WTC11 (cell line): ENCODE measurements at regions not wholly inside any gene's neighbourhood (a gene's known extent, or its start where the extent isn't known, plus 50 kb on each side); places are given as distances from the start of the nearest gene placed in this dataset.

Experiments
- AFF4 ChIP-seq: sonication (generic); formaldehyde crosslinking; IDR thresholded peaks from 2 replicates; pipeline ENCODE4 v1.8.1; 2023; ENCODE audit warnings: mild to moderate bottlenecking, missing genetic modification reagents, borderline replicate concordance
- ATF6 ChIP-seq: sonication (generic); formaldehyde crosslinking; IDR thresholded peaks from 2 replicates; pipeline ENCODE4 v1.8.1; 2023; ENCODE audit warnings: mild to moderate bottlenecking, missing genetic modification reagents
- CBFB ChIP-seq: sonication (generic); formaldehyde crosslinking; IDR thresholded peaks from 2 replicates; pipeline ENCODE4 v1.8.1; 2022; ENCODE audit warnings: mild to moderate bottlenecking, low read depth, missing genetic modification reagents
- ETV6 ChIP-seq: sonication (generic); formaldehyde crosslinking; IDR thresholded peaks from 2 replicates; pipeline ENCODE4 v1.8.1; 2022; ENCODE audit warnings: mild to moderate bottlenecking, missing genetic modification reagents
- FOXP1 ChIP-seq: sonication (generic); formaldehyde crosslinking; IDR thresholded peaks from 2 replicates; pipeline ENCODE4 v1.8.0; 2022; ENCODE audit warnings: missing genetic modification reagents, mild to moderate bottlenecking, moderate library complexity, borderline replicate concordance
- GTF2I ChIP-seq: fragments of 250-450 bp; sonication (Bioruptor Pico); conservative IDR thresholded peaks from 2 replicates; pipeline ENCODE4 v1.4.0; 2021; ENCODE audit warnings: mild to moderate bottlenecking
- HMGA2 ChIP-seq: fragments of 250-450 bp; sonication (Bioruptor Pico); IDR thresholded peaks from 2 replicates; pipeline ENCODE4 v1.4.0; 2021; ENCODE audit warnings: mild to moderate bottlenecking, moderate library complexity
- IRF1 ChIP-seq: sonication (generic); formaldehyde crosslinking; IDR thresholded peaks from 2 replicates; pipeline ENCODE4 v1.8.0; 2023; ENCODE audit warnings: missing genetic modification reagents
- NFATC4 ChIP-seq: fragments of 250-450 bp; sonication (Bioruptor Pico); IDR thresholded peaks from 2 replicates; pipeline ENCODE4 v1.9.0; 2021; ENCODE audit warnings: mild to moderate bottlenecking
- NFYB ChIP-seq: sonication (generic); formaldehyde crosslinking; conservative IDR thresholded peaks from 2 replicates; pipeline ENCODE4 v1.8.0; 2022; ENCODE audit warnings: low read depth, missing genetic modification reagents
- NR2C2 ChIP-seq: sonication (generic); formaldehyde crosslinking; IDR thresholded peaks from 2 replicates; pipeline ENCODE4 v1.8.0; 2022; ENCODE audit warnings: mild to moderate bottlenecking, missing genetic modification reagents
- PRDM15 ChIP-seq: sonication (generic); formaldehyde crosslinking; IDR thresholded peaks from 2 replicates; pipeline ENCODE4 v1.8.0; 2022; ENCODE audit warnings: missing genetic modification reagents
- TCF7 ChIP-seq: sonication (generic); formaldehyde crosslinking; IDR thresholded peaks from 2 replicates; pipeline ENCODE4 v1.8.0; 2022; ENCODE audit warnings: mild to moderate bottlenecking, low read depth, missing genetic modification reagents, moderate library complexity
- TEAD1 ChIP-seq: sonication (generic); formaldehyde crosslinking; IDR thresholded peaks from 2 replicates; pipeline ENCODE4 v1.8.0; 2022; ENCODE audit warnings: mild to moderate bottlenecking, missing genetic modification reagents
- ZNF121 ChIP-seq: sonication (generic); formaldehyde crosslinking; IDR thresholded peaks from 2 replicates; pipeline ENCODE4 v1.8.0; 2023; ENCODE audit warnings: missing genetic modification reagents
- ZNF138 ChIP-seq: sonication (generic); formaldehyde crosslinking; conservative IDR thresholded peaks from 2 replicates; pipeline ENCODE4 v1.8.1; 2022; ENCODE audit warnings: mild to moderate bottlenecking, moderate library complexity, missing genetic modification reagents
- ZNF232 ChIP-seq: sonication (generic); formaldehyde crosslinking; IDR thresholded peaks from 2 replicates; pipeline ENCODE4 v1.8.0; 2022; ENCODE audit warnings: mild to moderate bottlenecking, missing genetic modification reagents
- ZNF263 ChIP-seq: sonication (generic); formaldehyde crosslinking; IDR thresholded peaks from 2 replicates; pipeline ENCODE4 v1.8.1; 2022; ENCODE audit warnings: low read depth, mild to moderate bottlenecking, moderate library complexity, missing genetic modification reagents
- ZNF423 ChIP-seq: fragments of 250-450 bp; sonication (Bioruptor Pico); IDR thresholded peaks from 2 replicates; pipeline ENCODE4 v2.1.2; 2022; ENCODE audit warnings: mild to moderate bottlenecking, moderate library complexity
- ZNF425 ChIP-seq: fragments of 250-450 bp; sonication (Bioruptor Pico); conservative IDR thresholded peaks from 2 replicates; pipeline ENCODE4 v1.9.0; 2021; ENCODE audit warnings: mild to moderate bottlenecking
- ZNF532 ChIP-seq: fragments of 250-450 bp; sonication (Bioruptor Pico); IDR thresholded peaks from 2 replicates; pipeline ENCODE4 v1.9.0; 2021; ENCODE audit warnings: mild to moderate bottlenecking, borderline replicate concordance

GRCh38 chr18:55779691-55780585 lies 191.9 kb upstream of the TCF4 start (continued):
- TF ChIP-seq ATF6 (CRISPR knock-in tag) (no peak), HMGA2 (CRISPR knock-in tag) (no peak), TCF7 (CRISPR knock-in tag) (peak; percentile 85; the same call in 1 of the 2 replicates), ZNF263 (CRISPR knock-in tag) (peak; percentile 41; the same call in 1 of the 2 replicates), ZNF138 (CRISPR knock-in tag) (peak; percentile 84; the same call in 1 of the 2 replicates), ZNF425 (CRISPR knock-in tag) (no peak), PRDM15 (CRISPR knock-in tag) (no peak), AFF4 (CRISPR knock-in tag) (no peak), IRF1 (CRISPR knock-in tag) (no peak), FOXP1 (peak; percentile 91), ETV6 (no peak), NFYB (CRISPR knock-in tag) (no peak), NR2C2 (CRISPR knock-in tag) (no peak), CBFB (CRISPR knock-in tag) (0 out of 2 replicates have a peak, but pooled peaks have one; percentile 67), NFATC4 (CRISPR knock-in tag) (no peak), ZNF232 (CRISPR knock-in tag) (0 out of 2 replicates have a peak, but pooled peaks have one; percentile 47), TEAD1 (CRISPR knock-in tag) (peak; percentile 62; the same call in 1 of the 2 replicates), GTF2I (CRISPR knock-in tag) (no peak), ZNF121 (CRISPR knock-in tag) (no peak), ZNF532 (CRISPR knock-in tag) (0 out of 2 replicates have a peak, but pooled peaks have one; percentile 63), ZNF423 (peak; percentile 63; the same call in 1 of the 2 replicates)
